ENCODE measurements at regions not wholly inside any gene's neighbourhood (a gene's known extent, or its start where the extent isn't known, plus 50 kb on each side); places are given as distances from the start of the nearest gene placed in this dataset.
"Not testable (repeated sequence)": the region's sequence is repeated elsewhere in the genome, so short reads cannot be mapped to it uniquely, and the experiment has no call there.

DNA sequence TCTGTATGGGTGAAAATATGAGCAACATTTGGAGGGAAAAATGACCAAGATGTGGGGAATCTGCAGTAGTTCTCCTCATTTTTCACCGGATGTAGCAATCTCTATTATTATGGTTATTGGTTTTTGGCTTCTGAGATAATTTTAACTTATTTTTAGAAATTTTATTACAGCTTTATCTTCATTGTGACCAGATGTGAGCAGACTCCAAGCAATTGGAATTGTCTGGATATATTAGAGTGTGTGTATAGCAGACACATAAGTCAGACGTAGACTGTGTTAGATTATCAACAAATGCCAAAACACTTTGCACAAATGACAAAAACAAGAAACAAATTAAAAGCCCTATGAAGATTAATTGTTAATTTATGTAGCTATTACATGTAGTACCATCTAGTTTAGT is 249.1 kb downstream of the DNAJB9 start:
- no peak for DNase-seq

GRCh38 chr7:108824840-108825580 is 255.3 kb downstream of the DNAJB9 start:
- DNase-seq = no peak

DNA sequence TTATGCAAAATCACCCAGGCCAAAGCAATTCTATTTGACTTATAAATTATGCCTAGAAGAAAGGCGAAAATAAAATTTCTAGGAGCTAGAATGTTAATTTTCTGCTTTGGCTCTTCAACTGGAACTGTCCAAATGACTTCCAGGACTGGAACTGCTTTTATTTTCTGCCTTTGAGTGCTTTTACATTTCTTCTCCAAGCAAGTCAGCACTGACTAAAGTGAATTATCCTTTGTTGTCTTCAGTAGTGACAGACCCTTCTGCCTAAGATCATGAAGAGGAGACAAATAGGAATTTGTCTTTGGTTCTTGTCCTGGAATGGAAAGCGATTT is 255.9 kb downstream of the DNAJB9 start:
- DNase-seq = no peak

DNA sequence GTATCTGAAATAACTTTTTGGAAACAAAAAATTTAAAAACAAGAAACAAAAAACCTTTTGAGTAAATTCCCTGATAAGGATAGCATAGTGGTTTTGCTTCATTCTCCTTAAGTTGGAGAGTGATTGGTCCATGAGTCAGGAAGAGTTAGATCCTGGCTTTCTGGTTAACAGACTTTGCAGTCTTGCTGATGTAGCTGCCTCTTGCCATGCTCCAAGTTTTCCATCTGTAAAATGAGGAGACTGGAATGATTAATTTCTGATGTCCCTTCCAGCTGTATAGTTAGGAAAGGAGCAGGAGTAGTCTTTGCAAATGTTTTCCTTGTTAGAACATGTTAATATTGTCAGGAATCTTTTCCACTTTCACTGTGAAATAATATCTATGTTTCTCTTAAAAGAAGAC is 266.6 kb downstream of the DNAJB9 start:
- DNase-seq = no peak

DNA sequence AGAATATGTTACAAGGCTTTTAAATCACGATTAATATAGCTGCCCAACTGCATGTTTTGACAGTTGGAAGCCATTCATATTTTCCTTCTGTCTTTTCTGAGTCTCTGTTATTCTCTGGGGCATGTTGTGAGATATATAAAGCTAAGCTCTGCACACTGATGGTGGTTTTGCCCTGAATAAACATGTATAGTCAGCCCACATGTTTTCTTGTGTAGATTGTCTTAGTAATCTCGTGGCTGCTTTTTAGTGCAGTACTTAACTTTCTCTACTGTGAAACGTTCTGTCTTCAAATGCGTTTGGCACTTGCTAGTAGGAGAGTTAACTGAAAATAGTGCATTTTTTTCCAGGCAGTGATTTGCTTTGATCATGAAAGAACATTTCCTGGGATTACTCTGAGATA is 268.5 kb downstream of the DNAJB9 start:
- DNase-seq = no peak

DNA sequence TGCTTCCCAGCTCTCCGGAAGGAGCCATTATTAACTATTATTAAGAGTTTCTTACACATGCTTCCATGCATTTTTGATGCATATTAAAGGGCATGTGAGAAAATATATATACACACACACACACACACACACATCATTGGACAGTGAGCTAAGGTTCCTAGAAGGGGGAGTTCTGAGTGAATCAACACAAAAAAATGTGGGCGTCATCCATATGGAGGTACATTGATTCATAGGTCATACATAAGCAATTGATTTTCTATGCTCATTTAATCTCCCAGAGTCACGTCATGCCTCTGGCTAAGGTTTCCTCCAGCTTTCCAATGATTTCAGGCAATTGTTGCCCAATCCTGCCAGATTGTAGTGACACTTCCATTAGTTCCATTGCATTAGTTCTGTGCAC is 269.4 kb downstream of the DNAJB9 start:
- DNase-seq = no peak

- no peak for DNase-seq
Observed at GRCh38 chr7:108845951-108846350, 276.3 kb downstream of the DNAJB9 start.

DNA sequence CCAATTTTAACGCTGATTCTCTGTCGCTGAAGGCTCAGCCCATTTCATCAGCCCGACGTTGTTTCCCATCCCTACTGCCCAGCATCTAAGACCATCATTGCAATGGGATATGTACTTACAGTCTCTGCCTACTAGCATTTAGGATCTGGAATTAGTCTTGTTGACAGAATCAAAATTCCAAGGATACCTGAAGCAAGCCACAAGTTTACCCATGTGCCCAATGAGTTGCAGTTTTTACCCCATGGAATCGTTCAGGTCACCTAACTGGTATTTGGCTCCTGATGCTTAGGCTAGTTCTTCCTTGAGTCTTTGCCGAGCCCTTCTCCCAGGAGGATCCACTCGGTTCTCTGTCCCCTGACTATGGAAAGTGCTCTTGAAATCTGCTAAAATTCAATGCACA is 276.8 kb downstream of the DNAJB9 start:
- no peak for DNase-seq

DNA sequence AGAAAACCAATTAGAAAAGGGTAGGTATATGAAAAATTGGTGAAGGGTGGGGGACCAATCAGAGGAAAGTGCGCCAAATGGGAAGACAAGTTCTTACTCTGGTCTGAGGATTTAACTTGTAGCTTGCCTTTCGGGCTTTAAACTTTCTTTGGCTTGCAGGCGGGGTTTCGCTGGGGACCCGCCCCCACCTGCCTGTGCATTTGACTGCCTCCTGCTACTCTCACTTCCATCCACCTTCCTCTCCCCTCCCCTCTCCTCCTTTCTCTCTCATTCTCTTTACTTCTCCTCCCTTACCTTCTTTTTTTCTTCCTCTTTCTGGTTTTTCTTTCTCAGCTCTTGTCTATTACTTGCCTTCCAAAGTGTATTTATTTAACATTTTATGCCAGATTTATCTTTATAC is 278.8 kb downstream of the DNAJB9 start:
- no peak for DNase-seq

- no peak for DNase-seq
Observed at GRCh38 chr7:108860615-108861014, 290.9 kb downstream of the DNAJB9 start.

DNA sequence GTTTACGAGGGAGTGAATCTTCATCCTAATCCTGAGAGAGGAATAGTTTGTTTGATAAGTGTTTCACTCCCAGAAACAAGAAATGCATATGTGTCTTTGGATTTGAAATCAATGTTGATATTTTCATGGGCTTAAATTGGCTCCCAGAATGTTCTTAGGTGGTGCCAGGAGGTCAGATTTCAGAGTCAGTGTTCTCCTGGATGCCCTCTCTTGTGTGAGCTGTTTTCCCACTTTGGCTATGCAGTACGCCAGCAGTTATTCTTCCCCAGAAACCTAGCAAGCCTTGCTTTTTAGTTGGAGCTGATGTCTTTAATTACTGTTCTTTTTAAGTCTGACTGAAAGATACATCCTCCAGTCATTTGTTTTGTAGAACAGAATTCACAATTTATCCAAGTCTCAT is 291.4 kb downstream of the DNAJB9 start:
- no peak for DNase-seq

- no peak for DNase-seq
Observed at GRCh38 chr7:108863227-108863848, 293.7 kb downstream of the DNAJB9 start.

- DNase-seq = no peak
Observed at GRCh38 chr7:108869070-108869469, 299.4 kb downstream of the DNAJB9 start.

GRCh38 chr7:108875139-108875538 is 305.5 kb downstream of the DNAJB9 start:
- no peak for DNase-seq

GRCh38 chr7:108890862-108891261 is 321.2 kb downstream of the DNAJB9 start:
- no peak for DNase-seq

- no peak for DNase-seq
Observed at GRCh38 chr7:108908456-108908855, 338.8 kb downstream of the DNAJB9 start.

DNA sequence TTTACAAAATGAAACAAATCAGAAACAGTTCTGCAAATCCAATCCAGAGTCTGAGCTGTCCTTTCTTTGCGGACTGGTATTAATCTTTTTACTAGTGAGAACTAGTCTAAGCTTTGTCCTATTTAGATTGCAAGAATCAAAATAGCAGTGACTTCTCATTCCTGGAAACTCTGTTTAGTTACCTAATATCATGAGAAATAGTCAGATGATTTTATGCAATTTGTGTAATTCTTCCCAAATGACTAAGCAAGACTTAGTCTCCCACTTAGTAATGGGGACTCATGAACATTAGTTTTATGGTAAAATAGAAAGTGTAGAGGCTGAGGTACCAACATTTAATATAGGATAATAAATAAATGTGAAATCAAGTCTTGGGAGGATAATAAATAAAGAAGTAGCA is 341.3 kb downstream of the DNAJB9 start:
- DNase-seq = no peak

GRCh38 chr7:108920490-108920889 is 350.8 kb downstream of the DNAJB9 start:
- no peak for DNase-seq

DNA sequence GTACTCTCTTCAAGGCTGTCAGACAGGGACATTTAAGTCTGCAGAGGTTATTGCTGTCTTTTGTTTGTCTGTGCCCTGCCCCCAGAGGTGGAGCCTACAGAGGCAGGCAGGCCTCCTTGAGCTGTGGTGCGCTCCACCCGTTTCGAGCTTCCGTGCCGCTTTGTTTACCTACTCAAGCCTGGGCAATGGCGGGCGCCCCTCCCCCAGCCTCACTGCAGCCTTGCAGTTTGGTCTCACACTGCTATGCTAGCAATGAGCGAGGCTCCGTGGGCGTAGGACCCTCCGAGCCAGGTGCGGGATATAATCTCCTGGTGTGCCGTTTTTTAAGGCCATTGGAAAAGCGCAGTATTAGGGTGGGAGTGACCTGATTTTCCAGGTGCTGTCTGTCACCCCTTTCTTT is 373.4 kb downstream of the DNAJB9 start:
- not testable (repeated sequence) for DNase-seq

GRCh38 chr7:108947526-108947925 is 377.9 kb downstream of the DNAJB9 start:
- DNase-seq = no peak

DNA sequence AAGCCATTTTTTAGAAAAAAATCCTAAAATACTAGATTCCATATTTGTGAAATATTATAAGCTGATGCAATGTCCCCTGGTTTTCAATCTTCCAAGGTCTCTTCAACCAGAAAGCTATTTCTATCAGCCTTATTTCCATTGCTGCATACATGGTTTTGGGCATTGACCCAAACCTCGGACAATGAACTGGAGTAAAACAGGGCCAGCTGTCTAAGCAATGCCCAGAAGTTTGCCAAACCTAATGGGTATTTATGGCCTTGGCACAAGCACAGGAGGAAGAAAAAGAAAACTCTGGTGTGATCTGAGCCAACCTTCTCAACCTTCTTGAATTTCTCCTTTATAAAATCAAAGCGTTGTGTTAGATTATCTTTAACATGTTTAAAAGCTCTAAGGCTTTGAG is 402.3 kb downstream of the DNAJB9 start:
- DNase-seq = no peak

GRCh38 chr7:108973075-108973474 is 403.4 kb downstream of the DNAJB9 start:
- no peak for DNase-seq

- no peak for DNase-seq
Observed at GRCh38 chr7:108974641-108975040, 405.0 kb downstream of the DNAJB9 start.

GRCh38 chr7:108985037-108985436 is 415.4 kb downstream of the DNAJB9 start:
- no peak for DNase-seq

DNA sequence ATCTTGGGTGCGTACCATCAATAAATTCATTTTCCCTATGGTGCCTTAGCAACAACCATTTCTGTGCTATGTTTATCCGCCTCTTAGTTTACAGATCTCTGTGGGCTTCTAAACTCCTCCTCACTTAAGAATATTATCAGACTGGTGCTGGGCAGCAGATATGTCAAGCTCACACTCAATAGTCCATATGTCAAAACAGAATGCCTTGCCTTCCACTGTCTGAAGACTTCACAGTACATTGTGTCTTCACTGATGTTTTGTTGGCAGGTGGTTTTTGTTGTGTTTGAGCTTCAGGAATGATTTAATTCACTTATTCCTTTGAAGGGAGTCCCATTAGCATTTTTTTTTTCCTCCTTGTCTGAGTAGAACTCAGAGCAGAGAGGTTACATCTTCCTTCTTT is 419.6 kb downstream of the DNAJB9 start:
- no peak for DNase-seq
